ENCODE measurements at regions not wholly inside any gene's neighbourhood (a gene's known extent, or its start where the extent isn't known, plus 50 kb on each side); places are given as distances from the start of the nearest gene placed in this dataset.

GRCh38 chr2:833180-833579, 117.5 kb upstream of the SNTG2 start:
- no peak overlapping the region for H3K4me3 ChIP-seq (ENCODE audit: low read depth in 1 of 3, low read length in 3 of 3)
- 61 to 65% (median 63%) methylated on average over 5 of the region's 5 CpGs for WGBS, 3 donors
- H3K36me3 ChIP-seq (ENCODE audit: control insufficient read depth in 3 of 3, insufficient read depth in 2 of 3, low read depth in 1 of 3, low read length in 3 of 3), result no peaks in the 10 kb centered on the region
- no peaks in the 10 kb centered on the region for H3K4me1 ChIP-seq (ENCODE audit: control insufficient read depth in 3 of 3, insufficient read depth in 2 of 3, low read depth in 1 of 3, low read length in 2 of 3)
- no peaks in the 10 kb centered on the region for H3K9me3 ChIP-seq (ENCODE audit: control insufficient read depth in 2 of 2, insufficient read depth in 1 of 2, low read depth in 1 of 2, low read length in 1 of 2)
- DNase-seq (no peak), FAIRE-seq (no peak)
- no peaks in the 10 kb centered on the region for H3K27me3 ChIP-seq (ENCODE audit: control insufficient read depth in 3 of 3, insufficient read depth in 3 of 3, low read length in 3 of 3)
- H3K27ac ChIP-seq (ENCODE audit: low read depth in 1 of 3, low read length in 2 of 3), result no peak overlapping the region

- DNase-seq (no peak), FAIRE-seq (no peak)
- Histone ChIP-seq H3K36me3 (ENCODE audit: control insufficient read depth in 3 of 3, insufficient read depth in 2 of 3, low read depth in 1 of 3, low read length in 3 of 3) (no peaks in the 10 kb centered on the region), H3K27me3 (ENCODE audit: control insufficient read depth in 3 of 3, insufficient read depth in 3 of 3, low read length in 3 of 3) (no peaks in the 10 kb centered on the region), H3K27ac (ENCODE audit: low read depth in 1 of 3, low read length in 2 of 3) (no peak overlapping the region), H3K9me3 (ENCODE audit: control insufficient read depth in 2 of 2, insufficient read depth in 1 of 2, low read depth in 1 of 2, low read length in 1 of 2) (no peaks in the 10 kb centered on the region), H3K4me1 (ENCODE audit: control insufficient read depth in 3 of 3, insufficient read depth in 2 of 3, low read depth in 1 of 3, low read length in 2 of 3) (no peaks in the 10 kb centered on the region), H3K4me3 (ENCODE audit: low read depth in 1 of 3, low read length in 3 of 3) (no peak overlapping the region)
- WGBS, 3 donors, result 61 to 76% (median 63%) methylated on average over 2 of the region's 2 CpGs
Observed at GRCh38 chr2:832635-833034, 118.0 kb upstream of the SNTG2 start.

GRCh38 chr2:831622-832021, 119.0 kb upstream of the SNTG2 start:
- no peak for DNase-seq
- no peaks in the 10 kb centered on the region for H3K27me3 ChIP-seq (ENCODE audit: control insufficient read depth in 3 of 3, insufficient read depth in 3 of 3, low read length in 3 of 3)
- no peak overlapping the region for H3K27ac ChIP-seq (ENCODE audit: low read depth in 1 of 3, low read length in 2 of 3)
- 42 to 57% (median 50%) methylated on average over 5 of the region's 5 CpGs for WGBS, 3 donors
- no peak for FAIRE-seq
- H3K9me3 ChIP-seq (ENCODE audit: control insufficient read depth in 2 of 2, insufficient read depth in 1 of 2, low read depth in 1 of 2, low read length in 1 of 2), result no peaks in the 10 kb centered on the region
- H3K36me3 ChIP-seq (ENCODE audit: control insufficient read depth in 3 of 3, insufficient read depth in 2 of 3, low read depth in 1 of 3, low read length in 3 of 3), result no peaks in the 10 kb centered on the region
- H3K4me3 ChIP-seq (ENCODE audit: low read depth in 1 of 3, low read length in 3 of 3), result no peak overlapping the region
- no peaks in the 10 kb centered on the region for H3K4me1 ChIP-seq (ENCODE audit: control insufficient read depth in 3 of 3, insufficient read depth in 2 of 3, low read depth in 1 of 3, low read length in 2 of 3)

- Histone ChIP-seq H3K36me3 (ENCODE audit: control insufficient read depth in 3 of 3, insufficient read depth in 2 of 3, low read depth in 1 of 3, low read length in 3 of 3) (no peaks in the 10 kb centered on the region), H3K27ac (ENCODE audit: low read depth in 1 of 3, low read length in 2 of 3) (no peak overlapping the region), H3K9me3 (ENCODE audit: control insufficient read depth in 2 of 2, insufficient read depth in 1 of 2, low read depth in 1 of 2, low read length in 1 of 2) (no peaks in the 10 kb centered on the region), H3K4me1 (ENCODE audit: control insufficient read depth in 3 of 3, insufficient read depth in 2 of 3, low read depth in 1 of 3, low read length in 2 of 3) (no peaks in the 10 kb centered on the region), H3K27me3 (ENCODE audit: control insufficient read depth in 3 of 3, insufficient read depth in 3 of 3, low read length in 3 of 3) (no peaks in the 10 kb centered on the region), H3K4me3 (ENCODE audit: low read depth in 1 of 3, low read length in 3 of 3) (no peak overlapping the region)
- WGBS, 3 donors, result 81 to 89% (median 87%) methylated on average over 8 of the region's 8 CpGs
- FAIRE-seq (no peak), DNase-seq (no peak)
Observed at GRCh38 chr2:831225-831536, 119.5 kb upstream of the SNTG2 start.

GRCh38 chr2:830419-831224, 120.0 kb upstream of the SNTG2 start:
- FAIRE-seq, result no peak
- WGBS, 3 donors, result 74 to 81% (median 75%) methylated on average over 10 of the region's 10 CpGs

GRCh38 chr2:829047-829446, 121.6 kb upstream of the SNTG2 start:
- H3K27ac ChIP-seq (ENCODE audit: low read depth in 1 of 3, low read length in 2 of 3), result no peak overlapping the region
- DNase-seq (no peak), FAIRE-seq (no peak)
- 80 to 82% (median 82%) methylated on average over 6 of the region's 6 CpGs for WGBS, 3 donors
- H3K36me3 ChIP-seq (ENCODE audit: control insufficient read depth in 3 of 3, insufficient read depth in 2 of 3, low read depth in 1 of 3, low read length in 3 of 3), result no peaks in the 10 kb centered on the region
- no peaks in the 10 kb centered on the region for H3K27me3 ChIP-seq (ENCODE audit: control insufficient read depth in 3 of 3, insufficient read depth in 3 of 3, low read length in 3 of 3)
- no peak overlapping the region for H3K4me3 ChIP-seq (ENCODE audit: low read depth in 1 of 3, low read length in 3 of 3)
- no peaks in the 10 kb centered on the region for H3K4me1 ChIP-seq (ENCODE audit: control insufficient read depth in 3 of 3, insufficient read depth in 2 of 3, low read depth in 1 of 3, low read length in 2 of 3)
- H3K9me3 ChIP-seq (ENCODE audit: control insufficient read depth in 2 of 2, insufficient read depth in 1 of 2, low read depth in 1 of 2, low read length in 1 of 2), result no peaks in the 10 kb centered on the region

More at GRCh38 chr2:830419-831224, 120.0 kb upstream of the SNTG2 start:
- Histone ChIP-seq H3K27ac (ENCODE audit: low read depth in 1 of 3, low read length in 2 of 3) (no peak overlapping the region), H3K4me3 (ENCODE audit: low read depth in 1 of 3, low read length in 3 of 3) (no peak overlapping the region), H3K4me1 (ENCODE audit: control insufficient read depth in 3 of 3, insufficient read depth in 2 of 3, low read depth in 1 of 3, low read length in 2 of 3) (no peaks in the 10 kb centered on the region), H3K9me3 (ENCODE audit: control insufficient read depth in 2 of 2, insufficient read depth in 1 of 2, low read depth in 1 of 2, low read length in 1 of 2) (no peaks in the 10 kb centered on the region), H3K27me3 (ENCODE audit: control insufficient read depth in 3 of 3, insufficient read depth in 3 of 3, low read length in 3 of 3) (no peaks in the 10 kb centered on the region), H3K36me3 (ENCODE audit: control insufficient read depth in 3 of 3, insufficient read depth in 2 of 3, low read depth in 1 of 3, low read length in 3 of 3) (no peaks in the 10 kb centered on the region)
- no peak for DNase-seq

GRCh38 chr2:824954-825353, 125.7 kb upstream of the SNTG2 start:
- Histone ChIP-seq H3K9me3 (ENCODE audit: control insufficient read depth in 2 of 2, insufficient read depth in 1 of 2, low read depth in 1 of 2, low read length in 1 of 2) (no peaks in the 10 kb centered on the region), H3K4me3 (ENCODE audit: low read depth in 1 of 3, low read length in 3 of 3) (no peak overlapping the region), H3K36me3 (ENCODE audit: control insufficient read depth in 3 of 3, insufficient read depth in 2 of 3, low read depth in 1 of 3, low read length in 3 of 3) (no peaks in the 10 kb centered on the region), H3K27ac (ENCODE audit: low read depth in 1 of 3, low read length in 2 of 3) (no peak overlapping the region), H3K4me1 (ENCODE audit: control insufficient read depth in 3 of 3, insufficient read depth in 2 of 3, low read depth in 1 of 3, low read length in 2 of 3) (no peaks in the 10 kb centered on the region), H3K27me3 (ENCODE audit: control insufficient read depth in 3 of 3, insufficient read depth in 3 of 3, low read length in 3 of 3) (no peaks in the 10 kb centered on the region)
- no peak for FAIRE-seq
- WGBS, 3 donors, result 62 to 73% (median 67%) methylated on average over 8 of the region's 8 CpGs
- no peak for DNase-seq

GRCh38 chr2:824524-824923, 126.1 kb upstream of the SNTG2 start:
- no peaks in the 10 kb centered on the region for H3K9me3 ChIP-seq (ENCODE audit: control insufficient read depth in 2 of 2, insufficient read depth in 1 of 2, low read depth in 1 of 2, low read length in 1 of 2)
- 87 to 92% (median 89%) methylated on average over 10 of the region's 10 CpGs for WGBS, 3 donors
- FAIRE-seq, result no peak

GRCh38 chr2:821546-821945, 129.1 kb upstream of the SNTG2 start:
- H3K4me1 ChIP-seq (ENCODE audit: control insufficient read depth in 3 of 3, insufficient read depth in 2 of 3, low read depth in 1 of 3, low read length in 2 of 3), result no peaks in the 10 kb centered on the region
- no peaks in the 10 kb centered on the region for H3K27me3 ChIP-seq (ENCODE audit: control insufficient read depth in 3 of 3, insufficient read depth in 3 of 3, low read length in 3 of 3)
- 85 to 89% (median 88%) methylated on average over 19 of the region's 19 CpGs for WGBS, 3 donors
- DNase-seq (no peak), FAIRE-seq (no peak)
- H3K36me3 ChIP-seq (ENCODE audit: control insufficient read depth in 3 of 3, insufficient read depth in 2 of 3, low read depth in 1 of 3, low read length in 3 of 3), result no peaks in the 10 kb centered on the region
- no peak overlapping the region for H3K27ac ChIP-seq (ENCODE audit: low read depth in 1 of 3, low read length in 2 of 3)
- no peak overlapping the region for H3K4me3 ChIP-seq (ENCODE audit: low read depth in 1 of 3, low read length in 3 of 3)
- no peaks in the 10 kb centered on the region for H3K9me3 ChIP-seq (ENCODE audit: control insufficient read depth in 2 of 2, insufficient read depth in 1 of 2, low read depth in 1 of 2, low read length in 1 of 2)

More at GRCh38 chr2:824524-824923, 126.1 kb upstream of the SNTG2 start:
- no peak for DNase-seq
- no peaks in the 10 kb centered on the region for H3K27me3 ChIP-seq (ENCODE audit: control insufficient read depth in 3 of 3, insufficient read depth in 3 of 3, low read length in 3 of 3)
- H3K4me3 ChIP-seq (ENCODE audit: low read depth in 1 of 3, low read length in 3 of 3), result no peak overlapping the region
- no peak overlapping the region for H3K27ac ChIP-seq (ENCODE audit: low read depth in 1 of 3, low read length in 2 of 3)
- no peaks in the 10 kb centered on the region for H3K4me1 ChIP-seq (ENCODE audit: control insufficient read depth in 3 of 3, insufficient read depth in 2 of 3, low read depth in 1 of 3, low read length in 2 of 3)
- H3K36me3 ChIP-seq (ENCODE audit: control insufficient read depth in 3 of 3, insufficient read depth in 2 of 3, low read depth in 1 of 3, low read length in 3 of 3), result no peaks in the 10 kb centered on the region

All from small intestine (tissue), 7 donors.